HCT116 (cell line): ENCODE measurements at regions not wholly inside any gene's neighbourhood (a gene's known extent, or its start where the extent isn't known, plus 50 kb on each side); places are given as distances from the start of the nearest gene placed in this dataset.

Experiments used
- ATAC-seq: fragments of 200-7000 bp; cut with Tn5 transposase; 2 replicates; pipeline ENCODE4 v1.9.1; 2020; ENCODE audit warnings: mild to moderate bottlenecking, moderate library complexity
- BruUV-seq: library from RNA; stranded (reverse); fragments of 400-500 nt; replicated peaks from 2 replicates; lab custom pipeline; 2021; lab: Mats Ljungman, UMichigan
- CTCF ChIA-PET: fragments of 300-600 bp; sonication (Branson Sonifier 250); formaldehyde crosslinking; loops from one replicate; lab custom pipeline; 2021; ENCODE audit warnings: antibody characterized with exemption; lab: Charles Lee
- POLR2A ChIA-PET: fragments of 300-600, 350-600 bp; sonication (Branson Sonifier 250); formaldehyde crosslinking; loops from one replicate; lab custom pipeline; 2021; ENCODE audit warnings: antibody characterized with exemption; lab: Charles Lee
- RAD21 ChIA-PET, 2 experiments: fragments of 300-600 bp; sonication (Branson Sonifier 250); formaldehyde crosslinking; loops; one replicate each; lab custom pipeline; 2023; ENCODE audit warnings: low total read pairs in 2 of 2; ENCODE audit not compliant: uncharacterized antibody in 2 of 2, unreplicated experiment in 2 of 2, low non-redundant PET in 1 of 2; lab: Charles Lee
- DNase-seq: peaks from one replicate; pipeline ENCODE4 v3.0.0-alpha.2; 2010; ENCODE audit warnings: low read depth, low spot score
- H2AFZ ChIP-seq: fragments of 200-600 bp; shearing (Covaris generic), sonication (generic); 2 replicates; pipeline ENCODE4 v1.6.1; 2017; ENCODE audit warnings: low read depth, mixed run types, mixed read lengths, antibody characterized with exemption, low read length; ENCODE audit not compliant: poor library complexity, severe bottlenecking
- H3K27ac ChIP-seq: 2 replicates; pipeline ENCODE4 v1.5.1; 2012; ENCODE audit warnings: low read depth, low read length
- H3K27me3 ChIP-seq: fragments of 200-600 bp; sonication (generic); 2 replicates; pipeline ENCODE4 v1.6.1; 2016; ENCODE audit warnings: mixed run types, low read length, mixed read lengths; ENCODE audit not compliant: insufficient read depth
- H3K36me3 ChIP-seq, 2 experiments: fragments of 200-500 bp in 1 of 2; fragments of 200-600 bp in 1 of 2; sonication (Bioruptor generic) in 1 of 2; sonication (generic) in 1 of 2; 2 replicates each; pipeline versions ENCODE4 v1.5.1 to v1.6.1; 2014 to 2016; ENCODE audit warnings: low read length in 2 of 2, inconsistent platforms in 1 of 2, mixed read lengths in 1 of 2, mixed run types in 1 of 2; ENCODE audit not compliant: insufficient read depth in 2 of 2, control insufficient read depth in 1 of 2
- H3K4me1 ChIP-seq, 2 experiments: fragments of 200-600 bp in 1 of 2; sonication (generic) in 1 of 2; 2 replicates each; pipeline versions ENCODE4 v1.5.1 to v1.6.1; 2012 to 2017; ENCODE audit warnings: low read length in 2 of 2, inconsistent platforms in 1 of 2, mild to moderate bottlenecking in 1 of 2, mixed read lengths in 1 of 2, mixed run types in 1 of 2, moderate library complexity in 1 of 2; ENCODE audit not compliant: insufficient read depth in 2 of 2, control insufficient read depth in 1 of 2
- H3K4me2 ChIP-seq: fragments of 200-600 bp; sonication (generic); 2 replicates; pipeline ENCODE4 v1.6.1; 2017; ENCODE audit warnings: mixed run types, low read length, mixed read lengths
- H3K4me3 ChIP-seq, 2 experiments: fragments of 200-600 bp in 1 of 2; sonication (generic) in 1 of 2; replicated peaks in 1 of 2; 2 replicates each; pipeline ENCODE4 v1.5.1; 2011 to 2016; ENCODE audit warnings: low read length in 2 of 2, control low read depth in 1 of 2, low read depth in 1 of 2, mild to moderate bottlenecking in 1 of 2, mixed read lengths in 1 of 2, mixed run types in 1 of 2
- H3K79me2 ChIP-seq: fragments of 200-600 bp; sonication (generic); 2 replicates; pipeline ENCODE4 v1.6.1; 2017; ENCODE audit warnings: mild to moderate bottlenecking, mixed run types, low read length, moderate library complexity, mixed read lengths; ENCODE audit not compliant: insufficient read depth
- H3K9ac ChIP-seq: fragments of 200-600 bp; sonication (generic); 2 replicates; pipeline ENCODE4 v1.6.1; 2016; ENCODE audit warnings: low read length, mixed read lengths
- H3K9me2 ChIP-seq: fragments of 200-600 bp; sonication (generic), shearing (Covaris generic); 2 replicates; pipeline ENCODE4 v1.6.1; 2017; ENCODE audit warnings: mixed run types, mild to moderate bottlenecking, moderate library complexity; ENCODE audit not compliant: insufficient read depth
- H3K9me3 ChIP-seq, 2 experiments: fragments of 200-500 bp in 1 of 2; fragments of 200-600 bp in 1 of 2; sonication (Bioruptor generic) in 1 of 2; sonication (generic) in 1 of 2; 2 replicates each; pipeline ENCODE4 v1.6.1; 2014 to 2017; ENCODE audit warnings: low read length in 2 of 2, mixed read lengths in 2 of 2, inconsistent platforms in 1 of 2, low read depth in 1 of 2, mild to moderate bottlenecking in 1 of 2, mixed run types in 1 of 2, moderate library complexity in 1 of 2; ENCODE audit not compliant: control insufficient read depth in 1 of 2, insufficient read depth in 1 of 2
- H4K20me1 ChIP-seq: fragments of 200-600 bp; sonication (generic), shearing (Covaris generic); 2 replicates; pipeline ENCODE4 v1.6.1; 2017; ENCODE audit warnings: mixed run types, mild to moderate bottlenecking, moderate library complexity; ENCODE audit not compliant: insufficient read depth
- CBX3 ChIP-seq: IDR thresholded peaks from 2 replicates; pipeline ENCODE4 v1.6.1; 2012; ENCODE audit warnings: low read depth
- CEBPB ChIP-seq: IDR thresholded peaks from 2 replicates; pipeline ENCODE4 v1.6.1; 2012; ENCODE audit warnings: low read depth
- CTCF ChIP-seq, 3 experiments: fragments of 200-600 bp in 1 of 3; sonication (generic) in 1 of 3; IDR thresholded peaks in 2 of 3; conservative IDR thresholded peaks in 1 of 3; 2 replicates each; pipeline ENCODE4 v1.5.1; 2012 to 2017; ENCODE audit warnings: low read depth in 2 of 3, low read length in 2 of 3, antibody characterized with exemption in 1 of 3, borderline replicate concordance in 1 of 3, control low read depth in 1 of 3, mild to moderate bottlenecking in 1 of 3, mixed read lengths in 1 of 3, mixed run types in 1 of 3, moderate library complexity in 1 of 3; ENCODE audit not compliant: insufficient read depth in 1 of 3
- EGR1 ChIP-seq: IDR thresholded peaks from 2 replicates; pipeline ENCODE4 v1.6.1; 2012; ENCODE audit warnings: low read depth
- EZH2 ChIP-seq: fragments of 200-600 bp; sonication (generic); IDR thresholded peaks from 2 replicates; pipeline ENCODE4 v1.6.1; 2017; ENCODE audit warnings: antibody characterized with exemption, mixed run types
- EZH2phosphoT487 ChIP-seq: fragments of 200-600 bp; IDR thresholded peaks from 2 replicates; pipeline ENCODE4 v1.6.1; 2018; ENCODE audit warnings: antibody characterized with exemption, borderline replicate concordance
- FOSL1 ChIP-seq: IDR thresholded peaks from 2 replicates; pipeline ENCODE4 v1.6.1; 2012; ENCODE audit warnings: low read depth
- JUND ChIP-seq: IDR thresholded peaks from 2 replicates; pipeline ENCODE4 v1.6.1; 2012
- MAX ChIP-seq: IDR thresholded peaks from 2 replicates; pipeline ENCODE4 v1.6.1; 2012
- POLR2A ChIP-seq: IDR thresholded peaks from 2 replicates; pipeline ENCODE4 v1.7.0; 2011; ENCODE audit warnings: borderline replicate concordance; ENCODE audit not compliant: insufficient read depth, insufficient read length; ENCODE audit errors: extremely low read depth
- RAD21 ChIP-seq: IDR thresholded peaks from 2 replicates; pipeline ENCODE4 v1.6.1; 2012; ENCODE audit warnings: low read depth, mild to moderate bottlenecking
- SIN3A ChIP-seq: IDR thresholded peaks from 2 replicates; pipeline ENCODE4 v1.6.1; 2012; ENCODE audit warnings: low read depth
- SP1 ChIP-seq: IDR thresholded peaks from 2 replicates; pipeline ENCODE4 v1.6.1; 2012; ENCODE audit warnings: low read depth
- SRF ChIP-seq: IDR thresholded peaks from 2 replicates; pipeline ENCODE4 v1.6.1; 2012; ENCODE audit warnings: low read depth
- TCF7L2 ChIP-seq: IDR thresholded peaks from 2 replicates; pipeline ENCODE4 v1.7.0; 2011; ENCODE audit warnings: borderline replicate concordance, inconsistent platforms; ENCODE audit not compliant: insufficient read depth, insufficient read length; ENCODE audit errors: extremely low read depth
- YY1 ChIP-seq: IDR thresholded peaks from 2 replicates; pipeline ENCODE4 v1.6.1; 2011; ENCODE audit warnings: low read length, low read depth, moderate library complexity, mild to moderate bottlenecking; ENCODE audit not compliant: insufficient replicate concordance; ENCODE audit errors: extremely low read depth
- ZFX ChIP-seq: fragments of 450-650 bp; IDR thresholded peaks from 2 replicates; pipeline ENCODE4 v1.6.1; 2017
- intact Hi-C: fragments of 100-400 bp; cut with micrococcal nuclease; formaldehyde crosslinking; loops from 2 replicates; pipeline ENCODE4 v1.10.0; 2022
- TF ChIP-seq, protein P1 (sequence below): IDR thresholded peaks from 2 replicates; pipeline ENCODE4 v1.6.1; 2012
- TF ChIP-seq, protein P2 (sequence below): IDR thresholded peaks from 2 replicates; pipeline ENCODE4 v1.6.1; 2011; ENCODE audit warnings: mild to moderate bottlenecking, low read length, moderate library complexity; ENCODE audit not compliant: insufficient replicate concordance; ENCODE audit errors: extremely low read depth

DNA sequence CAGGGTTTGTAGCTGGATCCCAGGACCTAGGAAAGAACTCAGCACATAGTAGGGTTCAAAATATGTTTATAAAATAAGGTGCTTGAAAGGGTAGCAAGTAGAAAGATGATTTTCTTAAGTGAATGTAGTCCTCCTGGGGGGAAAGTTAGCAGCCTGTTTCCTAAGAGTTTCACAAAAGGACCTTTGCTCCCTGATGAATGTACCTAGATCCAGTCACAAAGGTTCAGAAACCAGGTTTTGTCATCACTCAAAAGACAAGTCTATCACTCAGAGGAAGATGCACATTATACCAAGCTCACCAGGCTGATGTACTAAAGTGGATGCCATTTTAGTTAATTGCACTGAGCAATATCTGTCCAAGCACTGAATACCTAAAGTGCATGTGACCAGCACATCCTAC lies 378.2 kb downstream of the BCL11A start:
- Histone ChIP-seq H2AFZ (no peak overlapping the region), H3K4me3 (no peak overlapping the region), H3K9me2 (no peaks in the 10 kb centered on the region), H3K79me2 (no peaks in the 10 kb centered on the region), H3K9me3 (no peaks in the 10 kb centered on the region), H3K27me3 (peaks cover 10% of the 10 kb centered on the region; the same call in 1 of the 2 replicates), H3K4me1 (no peaks in the 10 kb centered on the region), H3K36me3 (no peaks in the 10 kb centered on the region), H4K20me1 (no peaks in the 10 kb centered on the region), H3K27ac (no peak overlapping the region), H3K4me2 (no peak overlapping the region), H3K9ac (no peak overlapping the region)
- intact Hi-C loops: no loop called here
- DNase-seq: no peak
- BruUV-seq: no TSS peak
- RAD21 ChIA-PET: no interaction called here
- POLR2A ChIA-PET: no interaction called here
- CTCF ChIA-PET: no interaction called here
- TF ChIP-seq ZFX (no peak), POLR2A (no peak), CTCF (IDR thresholded peaks at IDR 0.05 in 2 of 3, conservative IDR thresholded peaks at IDR 0.05 in 1 of 3; ENCODE audit: borderline replicate concordance in 1 of 3, insufficient read depth in 1 of 3, low read depth in 2 of 3, low read length in 2 of 3) (no peak), TCF7L2 (no peak), MAX (no peak), CEBPB (no peak), EZH2phosphoT487 (no peak), CBX3 (no peak), RAD21 (no peak), EGR1 (no peak), JUND (no peak), EZH2 (no peak), SRF (no peak), SP1 (no peak), FOSL1 (no peak), SIN3A (no peak), YY1 (no peak)
- TF ChIP-seq, protein P1, sequence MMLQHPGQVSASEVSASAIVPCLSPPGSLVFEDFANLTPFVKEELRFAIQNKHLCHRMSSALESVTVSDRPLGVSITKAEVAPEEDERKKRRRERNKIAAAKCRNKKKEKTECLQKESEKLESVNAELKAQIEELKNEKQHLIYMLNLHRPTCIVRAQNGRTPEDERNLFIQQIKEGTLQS: no peak
- TF ChIP-seq, protein P2, sequence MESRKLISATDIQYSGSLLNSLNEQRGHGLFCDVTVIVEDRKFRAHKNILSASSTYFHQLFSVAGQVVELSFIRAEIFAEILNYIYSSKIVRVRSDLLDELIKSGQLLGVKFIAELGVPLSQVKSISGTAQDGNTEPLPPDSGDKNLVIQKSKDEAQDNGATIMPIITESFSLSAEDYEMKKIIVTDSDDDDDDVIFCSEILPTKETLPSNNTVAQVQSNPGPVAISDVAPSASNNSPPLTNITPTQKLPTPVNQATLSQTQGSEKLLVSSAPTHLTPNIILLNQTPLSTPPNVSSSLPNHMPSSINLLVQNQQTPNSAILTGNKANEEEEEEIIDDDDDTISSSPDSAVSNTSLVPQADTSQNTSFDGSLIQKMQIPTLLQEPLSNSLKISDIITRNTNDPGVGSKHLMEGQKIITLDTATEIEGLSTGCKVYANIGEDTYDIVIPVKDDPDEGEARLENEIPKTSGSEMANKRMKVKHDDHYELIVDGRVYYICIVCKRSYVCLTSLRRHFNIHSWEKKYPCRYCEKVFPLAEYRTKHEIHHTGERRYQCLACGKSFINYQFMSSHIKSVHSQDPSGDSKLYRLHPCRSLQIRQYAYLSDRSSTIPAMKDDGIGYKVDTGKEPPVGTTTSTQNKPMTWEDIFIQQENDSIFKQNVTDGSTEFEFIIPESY: no peak
- no peak for ATAC-seq
